HG03442 (cell line): ENCODE measurements at regions not wholly inside any gene's neighbourhood (a gene's known extent, or its start where the extent isn't known, plus 50 kb on each side); places are given as distances from the start of the nearest gene placed in this dataset.
A peak's percentile ranks its signal among the peaks of the same experiment; 100 is the strongest.

Source experiments
- ATAC-seq: cut with Tn5 transposase; IDR thresholded peaks from one replicate; pipeline ENCODE4 v1.9.1; 2021; ENCODE audit warnings: mild to moderate bottlenecking, moderate library complexity; ENCODE audit not compliant: unreplicated experiment

DNA sequence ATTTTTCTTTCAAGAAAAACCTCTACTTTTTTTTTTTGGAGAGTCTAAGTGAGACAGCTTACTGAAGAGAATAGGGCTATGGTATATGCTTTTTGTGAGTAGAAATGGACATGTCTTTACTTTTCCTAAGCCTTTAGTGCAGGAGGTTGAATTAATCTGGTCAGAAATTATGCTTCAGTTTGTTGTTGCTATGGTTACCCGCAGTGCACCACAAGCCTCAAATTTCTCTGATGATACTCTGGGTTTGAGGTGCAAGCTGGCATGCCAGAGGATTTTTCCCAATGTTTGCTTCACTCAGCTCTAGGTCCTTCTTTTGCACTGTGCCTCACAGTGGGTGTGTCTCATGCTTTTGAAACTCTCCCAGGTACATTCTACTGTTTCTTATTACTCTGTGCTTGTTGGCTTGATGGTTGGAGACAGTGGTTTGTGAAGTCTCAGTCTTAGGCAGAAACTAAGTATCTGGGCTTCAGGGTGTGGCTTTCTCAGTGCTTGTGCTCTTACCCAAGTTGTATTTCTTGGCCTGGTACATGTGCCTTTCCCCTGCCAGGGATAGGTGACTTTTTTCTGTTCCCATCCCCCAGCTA lies 278.3 kb downstream of the RBM43 start:
- ATAC-seq: no peak

DNA sequence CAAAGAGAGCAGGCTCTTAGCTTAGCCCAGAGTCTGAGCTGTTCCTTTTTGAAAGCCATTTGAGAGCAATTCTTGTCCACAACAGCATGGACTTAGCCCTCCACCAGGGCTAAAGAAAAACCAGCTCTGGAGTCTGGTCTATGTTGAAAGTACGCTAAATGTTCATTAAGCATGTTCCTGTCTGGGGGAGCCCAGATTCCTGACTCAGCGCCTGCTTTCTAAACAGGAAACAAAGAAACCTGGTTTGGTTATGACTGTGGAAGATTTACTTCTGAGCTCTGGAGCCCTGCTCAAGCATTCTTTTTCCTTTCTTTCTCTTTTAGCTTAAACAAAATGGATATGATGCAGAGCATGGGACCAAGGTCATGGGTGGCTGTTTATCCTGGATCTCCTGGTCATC lies 279.8 kb downstream of the RBM43 start:
- ATAC-seq: no peak

DNA sequence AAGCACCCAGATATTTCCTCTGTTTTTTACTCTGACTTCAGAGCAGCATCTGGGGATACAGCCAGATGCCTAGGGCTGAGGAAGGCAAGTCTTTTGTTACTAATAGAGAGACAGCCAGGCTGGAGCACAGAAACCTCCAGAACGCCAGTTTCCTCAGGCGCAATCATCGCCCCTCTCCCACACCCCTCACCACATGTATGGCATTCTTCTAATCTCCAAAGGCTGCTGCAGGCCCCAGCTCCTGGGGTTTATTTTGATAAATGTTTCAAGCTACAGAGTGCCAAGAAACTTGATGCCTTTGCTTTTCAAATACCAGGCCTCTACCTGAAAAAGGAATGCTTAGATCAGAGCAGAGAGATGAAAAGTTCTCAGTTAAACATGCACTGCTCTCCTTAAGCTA lies 283.6 kb downstream of the RBM43 start:
- ATAC-seq: no peak

DNA sequence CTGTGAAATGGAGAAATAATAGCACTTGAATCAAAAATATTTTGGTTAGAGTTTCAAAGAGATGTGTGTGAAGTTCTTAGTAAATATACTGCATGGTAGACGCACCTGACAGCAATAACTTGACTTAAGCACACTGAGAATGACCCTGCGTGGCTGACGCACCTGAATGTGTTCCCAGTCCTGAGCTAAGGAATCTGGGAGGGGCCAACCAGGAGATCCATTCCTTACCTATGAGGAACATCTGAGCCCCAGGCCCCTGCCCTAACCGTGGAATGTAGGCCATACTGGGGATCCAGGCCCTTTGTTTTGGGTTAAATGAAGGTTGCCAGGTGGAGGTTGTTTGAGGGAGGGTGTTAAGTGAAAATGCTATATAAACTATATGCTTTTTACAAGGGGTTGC lies 284.4 kb downstream of the RBM43 start:
- no peak for ATAC-seq

DNA sequence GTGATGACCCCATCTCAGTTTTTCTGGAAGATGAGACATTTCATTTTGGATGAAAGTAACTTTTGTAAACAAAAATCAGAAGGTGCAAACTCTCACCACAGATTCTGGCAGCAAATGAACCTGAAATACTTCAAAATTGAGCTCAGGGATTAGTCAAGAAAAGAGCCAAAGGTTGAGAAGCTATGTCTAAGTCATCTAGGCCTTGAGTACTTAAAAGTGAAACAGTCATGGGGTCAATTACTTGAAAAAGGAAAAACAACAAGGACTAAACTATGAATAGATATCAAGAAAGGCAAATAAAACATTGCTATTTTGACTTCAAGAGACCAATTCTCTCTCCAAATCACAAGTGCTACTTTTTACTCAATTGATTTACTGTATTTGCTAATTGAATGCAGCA lies 285.1 kb downstream of the RBM43 start:
- no peak for ATAC-seq

DNA sequence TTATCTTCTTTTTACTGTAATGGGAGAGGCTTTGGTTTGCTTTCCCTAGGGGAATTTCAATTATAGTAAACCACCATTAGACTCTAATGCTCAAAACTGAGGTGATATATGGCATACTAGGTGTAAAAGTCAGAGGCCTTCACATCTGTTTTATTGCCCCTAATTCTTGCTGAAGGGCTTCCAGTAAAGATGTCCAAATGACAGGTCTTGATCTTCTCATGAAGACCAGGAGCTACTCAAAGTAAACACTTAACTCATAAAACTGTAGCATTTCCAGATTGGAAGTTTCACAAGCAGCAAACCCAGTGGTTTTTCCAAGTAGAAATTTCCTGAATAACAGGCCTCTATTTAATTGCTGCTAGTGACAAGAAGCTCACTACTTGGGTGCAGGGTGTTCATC lies 286.8 kb downstream of the RBM43 start:
- ATAC-seq: no peak

DNA sequence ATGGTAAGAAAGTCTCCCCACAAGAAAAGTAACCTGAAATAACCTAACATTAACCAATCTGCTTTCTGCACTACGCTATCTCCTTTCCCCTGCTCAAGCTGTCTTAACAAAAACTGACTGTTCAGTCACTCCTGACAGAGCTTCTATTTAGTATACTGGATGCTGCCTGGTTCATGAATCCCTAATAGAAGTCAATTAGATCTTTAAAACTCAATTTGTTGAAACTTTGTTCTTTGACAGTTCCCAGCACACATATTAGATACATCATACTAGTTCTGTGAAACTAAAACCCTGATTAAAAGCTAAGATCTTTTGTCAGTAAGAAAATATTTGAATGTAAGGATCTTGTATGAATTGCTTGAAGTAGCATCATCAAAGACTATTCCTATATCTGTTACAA lies 287.4 kb downstream of the RBM43 start:
- no peak for ATAC-seq

DNA sequence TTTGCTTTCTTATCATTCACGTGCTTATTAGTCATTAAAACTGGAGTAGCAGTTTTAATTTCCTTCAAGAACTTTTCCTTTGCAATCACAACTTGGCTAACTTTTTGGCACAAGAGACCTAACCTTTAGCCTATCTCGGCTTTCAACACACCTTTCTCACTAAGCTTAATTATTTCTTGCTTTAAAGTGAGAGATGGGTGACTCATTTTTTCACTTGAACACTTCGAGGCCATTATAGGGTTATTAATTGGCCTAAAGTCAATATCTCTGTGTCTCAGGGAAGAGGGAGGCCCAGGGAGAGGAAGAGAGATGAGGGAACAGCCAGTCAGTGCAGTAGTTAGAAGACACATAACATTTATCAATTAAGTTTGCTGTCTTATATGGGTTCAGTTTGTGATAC lies 289.8 kb downstream of the RBM43 start:
- no peak for ATAC-seq

DNA sequence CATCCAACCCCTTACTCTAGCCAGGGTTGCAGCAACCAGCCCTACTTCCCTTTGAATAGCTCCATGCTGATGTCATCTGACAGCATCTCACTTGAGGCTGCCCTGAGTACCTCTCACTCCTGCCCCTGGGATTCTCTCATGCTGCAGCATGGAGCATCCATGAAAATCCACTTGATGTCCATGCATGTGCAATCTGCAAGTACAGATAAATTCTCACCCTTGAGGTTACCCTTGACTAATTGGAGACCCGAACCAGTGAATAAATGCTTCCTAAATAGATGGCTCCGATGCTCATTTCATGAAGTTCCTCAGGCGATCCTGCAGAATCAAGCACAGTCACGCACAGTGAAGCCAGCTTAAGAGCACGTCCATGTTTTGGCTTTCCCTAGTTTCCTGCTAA lies 298.3 kb downstream of the RBM43 start:
- ATAC-seq: no peak

DNA sequence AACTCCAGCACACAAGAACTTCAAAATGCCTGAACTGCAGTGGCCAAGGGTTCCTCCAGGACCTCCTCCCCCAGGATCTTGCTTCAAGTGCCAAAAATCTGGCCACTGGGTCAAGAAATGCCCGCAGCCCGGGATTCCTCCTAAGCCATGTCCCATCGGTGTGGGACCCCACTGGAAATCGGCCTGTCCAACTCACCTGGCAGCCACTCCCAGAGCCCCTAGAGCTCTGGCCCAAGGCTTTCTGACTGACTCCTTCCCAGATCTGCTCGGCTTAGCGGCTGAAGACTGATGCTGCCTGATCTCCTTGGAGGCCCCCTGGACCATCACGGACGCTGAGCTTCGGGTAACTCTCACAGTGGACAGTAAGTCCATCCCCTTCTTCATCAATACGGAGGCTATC lies 306.4 kb downstream of the RBM43 start:
- ATAC-seq: no peak

DNA sequence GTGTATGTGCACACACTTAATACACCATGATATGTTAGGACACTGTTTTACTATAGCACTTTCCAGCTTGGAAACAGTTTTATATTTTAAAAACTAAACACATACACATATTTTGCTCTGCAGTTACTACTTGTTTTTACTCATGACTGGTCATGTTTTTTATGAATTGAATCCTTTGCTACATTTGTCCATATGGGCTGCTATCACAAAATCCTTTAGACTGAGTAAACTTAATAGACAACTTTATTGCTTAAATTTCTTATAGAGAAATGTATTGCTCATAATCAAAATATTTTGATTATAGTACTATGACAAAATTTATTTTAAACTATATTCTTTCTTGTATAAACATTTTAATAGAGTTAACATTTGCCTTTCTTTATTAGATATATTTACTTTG lies 314.8 kb downstream of the RBM43 start:
- ATAC-seq: no peak

DNA sequence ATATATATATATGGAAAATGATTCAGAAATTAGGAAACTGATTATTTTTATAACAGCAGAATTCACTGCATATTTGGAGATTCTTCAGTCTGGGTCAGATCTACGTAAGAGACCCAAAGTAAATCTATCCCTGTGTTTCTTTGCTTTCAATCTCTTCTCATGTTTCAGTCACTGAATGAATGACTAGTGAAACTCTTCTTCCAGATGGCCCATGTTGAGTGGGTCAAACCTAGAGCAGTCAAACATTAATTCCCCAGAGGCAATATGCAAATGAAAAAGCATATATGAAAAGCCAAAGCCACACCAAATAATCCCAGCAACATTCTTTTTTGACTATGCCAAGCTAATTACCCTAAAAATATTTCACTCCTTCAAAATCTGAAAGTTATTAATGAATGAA lies 317.3 kb downstream of the RBM43 start:
- ATAC-seq: no peak

DNA sequence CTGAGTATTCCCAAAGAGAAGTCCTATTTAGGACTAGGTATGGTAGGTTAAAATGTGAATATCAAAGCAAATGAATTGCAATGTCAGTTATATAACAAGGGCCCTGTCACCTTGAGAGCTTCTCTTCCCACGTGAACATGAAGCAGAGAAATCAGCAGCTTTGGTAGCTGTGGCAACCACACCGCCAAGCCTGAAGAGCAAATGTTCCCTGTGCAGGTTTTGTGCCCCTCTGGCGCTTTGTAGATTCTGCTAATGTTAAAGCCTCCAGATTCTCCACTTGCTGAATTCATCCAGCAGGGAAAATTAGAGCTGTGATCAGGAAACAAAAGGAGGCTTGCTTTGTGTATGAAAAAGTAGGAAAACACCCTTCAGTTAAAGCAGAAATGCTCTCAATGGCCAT lies 322.6 kb downstream of the RBM43 start:
- ATAC-seq: no peak

DNA sequence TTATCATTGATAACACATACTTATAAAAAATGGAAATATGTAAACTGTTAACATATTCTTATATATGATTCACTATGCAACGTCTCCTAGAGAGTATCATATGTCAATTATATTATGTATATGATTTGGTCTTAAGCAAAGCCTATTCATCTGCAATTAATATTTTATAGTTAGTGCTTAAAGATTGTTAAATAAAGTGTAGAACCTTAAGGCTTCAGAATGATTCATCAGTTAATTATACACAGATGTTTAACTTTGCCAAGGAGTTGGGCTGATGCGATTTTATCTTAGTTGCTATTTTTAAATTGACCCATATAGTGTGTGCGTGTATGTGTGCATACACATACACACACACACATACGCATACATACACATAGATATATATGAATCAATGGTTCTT lies 323.1 kb downstream of the RBM43 start:
- no peak for ATAC-seq

DNA sequence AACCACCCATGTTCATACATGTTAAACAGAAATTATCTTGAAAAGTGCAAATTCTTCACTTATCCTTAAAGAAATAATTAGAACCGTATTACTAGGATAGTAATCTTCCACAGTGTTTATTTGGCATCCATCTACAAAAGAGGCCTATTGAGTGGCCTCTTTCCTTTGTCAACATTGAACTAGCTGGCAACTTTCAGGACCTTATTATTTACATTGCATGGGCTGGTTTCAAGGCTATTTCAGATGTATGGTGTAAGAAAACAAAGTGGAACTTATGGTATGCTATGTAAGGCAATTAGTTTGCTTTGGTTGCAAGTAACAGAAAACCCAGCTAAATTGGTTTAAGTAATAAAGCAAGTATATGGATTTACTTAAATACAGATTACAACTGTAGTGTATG lies 324.6 kb downstream of the RBM43 start:
- ATAC-seq: no peak

DNA sequence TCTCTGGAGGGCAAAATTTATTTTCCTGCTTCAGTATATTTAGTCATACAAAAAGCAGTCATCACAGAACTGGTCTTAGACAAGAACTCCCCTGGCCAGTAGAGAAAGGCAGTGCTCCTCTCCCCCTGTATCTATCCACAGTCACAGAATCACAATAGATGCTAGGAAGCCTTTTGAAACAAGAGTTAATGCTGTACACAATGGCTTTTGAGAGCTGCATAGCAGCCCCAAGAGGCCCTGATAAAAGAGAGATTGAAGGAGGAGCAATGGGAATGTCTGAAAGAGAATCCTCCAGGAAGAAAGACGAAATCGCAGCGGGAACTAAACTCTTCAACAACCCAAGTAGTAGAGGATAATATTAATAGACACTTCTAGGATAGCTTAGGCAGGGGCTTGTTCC lies 330.2 kb downstream of the RBM43 start:
- no peak for ATAC-seq

DNA sequence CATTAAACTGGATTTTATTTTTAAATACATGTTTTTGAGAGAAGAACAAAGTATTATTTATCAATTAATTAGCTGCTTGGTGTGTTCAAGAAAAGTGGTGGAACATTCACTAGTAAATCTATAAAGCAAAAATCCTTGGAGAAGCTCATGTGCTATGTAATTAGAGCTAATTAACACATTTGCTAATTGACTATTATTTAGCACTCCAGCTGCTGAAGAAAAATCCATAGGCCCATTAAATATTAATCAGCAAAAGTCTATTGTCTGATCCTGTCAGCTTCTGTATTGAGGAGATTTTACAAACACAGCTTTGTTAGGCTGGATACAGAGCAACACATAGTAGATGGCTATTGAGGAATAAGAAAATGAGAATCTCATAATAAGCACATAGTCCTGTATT lies 336.1 kb downstream of the RBM43 start:
- ATAC-seq: no peak

DNA sequence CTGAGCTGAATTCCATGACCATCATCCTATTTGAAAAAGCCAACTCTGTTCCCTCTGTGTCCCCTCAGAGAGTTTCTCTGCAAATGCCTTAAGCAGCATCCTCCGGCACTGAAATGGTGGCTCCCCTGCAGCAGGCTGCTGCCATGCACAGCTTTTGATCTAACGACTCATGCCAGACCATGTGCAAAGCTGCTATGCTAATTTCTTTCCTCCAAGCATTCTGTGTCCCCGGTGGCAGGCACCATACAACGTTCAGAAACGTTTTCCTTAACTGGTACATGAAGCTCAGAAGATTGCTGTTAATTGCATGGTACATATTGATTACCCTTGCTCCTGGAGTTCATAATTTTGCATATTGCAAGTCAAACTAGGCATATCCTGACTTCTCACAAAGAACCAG lies 336.8 kb downstream of the RBM43 start:
- no peak for ATAC-seq

DNA sequence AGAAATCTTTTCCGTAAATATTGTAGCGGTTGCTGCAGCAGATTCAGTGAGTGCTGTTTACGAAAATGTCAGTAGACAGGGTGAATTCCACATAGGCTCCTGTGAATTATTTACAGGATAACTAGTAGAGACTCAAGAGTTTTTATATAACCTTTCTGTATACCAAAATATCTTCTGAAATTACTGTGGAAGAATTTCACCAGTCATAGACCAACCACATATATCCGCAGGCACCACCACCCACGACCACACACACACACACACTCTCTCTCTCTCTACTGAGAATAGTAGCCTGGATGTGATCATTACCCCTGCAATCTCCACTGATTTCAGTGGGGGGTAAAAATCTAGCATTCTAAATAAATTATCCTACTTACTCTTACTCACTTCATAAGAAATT lies 341.8 kb downstream of the RBM43 start:
- ATAC-seq: no peak

DNA sequence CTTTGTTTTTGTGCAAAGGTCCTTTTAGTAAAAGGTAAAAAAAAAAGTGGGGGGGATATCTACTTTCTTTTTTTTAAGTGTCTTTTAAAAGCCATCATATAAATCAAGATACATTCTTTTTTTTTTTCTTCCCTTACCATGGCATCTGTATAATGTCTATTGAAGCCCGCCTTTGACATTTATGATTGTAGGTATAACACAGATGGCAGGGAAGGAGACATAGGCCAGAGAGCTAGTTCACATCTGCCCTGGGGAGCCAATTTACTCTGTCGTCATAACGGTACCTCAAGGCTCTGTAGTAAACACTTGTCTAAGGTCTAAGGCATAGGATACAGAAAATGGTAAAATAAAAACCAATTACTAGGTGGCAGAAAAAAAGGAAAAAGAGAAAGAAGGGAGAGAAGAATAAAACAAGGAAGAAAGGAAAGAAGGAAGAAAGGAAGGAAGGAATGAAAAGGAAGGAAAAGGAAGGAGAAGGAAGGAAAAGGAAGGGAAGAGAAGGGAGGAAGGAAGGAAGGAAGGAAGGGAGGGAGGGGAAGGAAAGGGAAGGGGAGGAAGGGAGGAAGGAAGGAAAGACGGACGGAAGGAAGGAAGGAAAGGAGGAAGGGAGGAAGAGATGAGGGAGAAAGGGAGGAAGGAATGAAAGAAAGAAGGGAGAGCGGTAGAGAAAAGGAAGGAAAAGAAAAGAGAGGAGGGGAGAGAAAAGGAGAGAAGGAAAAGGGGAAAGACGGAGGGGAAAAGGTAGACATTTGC lies 343.5 kb downstream of the RBM43 start:
- no peak for ATAC-seq

DNA sequence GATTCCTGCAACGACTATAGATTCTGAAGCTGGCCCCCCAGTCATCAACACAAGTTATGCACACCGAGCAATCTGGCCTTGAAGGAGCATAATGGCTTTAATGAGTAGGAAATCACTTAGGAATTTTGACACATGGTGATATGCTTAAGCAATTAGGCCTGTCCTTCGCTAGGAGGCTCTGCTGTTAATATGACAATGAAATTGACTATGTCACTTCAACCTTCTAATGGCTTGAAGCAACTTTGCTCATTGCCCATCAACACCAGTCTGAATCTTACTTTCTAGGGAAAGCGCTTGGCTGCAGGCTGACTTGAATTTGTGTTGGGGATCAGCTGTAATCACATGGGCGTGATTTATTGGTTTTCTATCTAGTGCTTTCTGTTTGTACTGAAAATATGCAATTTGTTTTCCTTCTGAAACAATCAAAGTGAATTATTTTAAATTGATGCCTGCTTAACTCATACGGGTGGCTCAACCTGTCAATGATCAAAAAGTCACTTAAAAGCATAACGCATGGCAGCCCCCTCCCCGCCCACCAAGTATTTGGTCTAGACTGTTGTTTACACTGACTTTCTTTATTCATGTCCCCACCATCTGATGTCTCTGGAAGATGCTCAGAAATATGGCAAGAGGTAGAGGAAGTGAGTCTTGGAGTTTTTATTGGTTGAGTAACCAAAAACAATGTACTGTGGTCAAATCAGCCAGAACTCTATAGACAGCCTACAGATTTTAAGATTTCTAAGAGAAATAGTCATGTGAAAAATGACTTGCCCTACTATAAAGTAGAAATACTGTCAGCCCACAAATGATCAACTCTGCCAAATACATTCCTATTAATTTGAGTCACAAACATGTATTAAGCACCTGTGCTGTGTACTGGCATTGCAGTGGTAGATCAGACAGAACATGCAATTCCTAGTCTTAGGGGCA lies 344.9 kb downstream of the RBM43 start:
- ATAC-seq: peak; percentile 41

DNA sequence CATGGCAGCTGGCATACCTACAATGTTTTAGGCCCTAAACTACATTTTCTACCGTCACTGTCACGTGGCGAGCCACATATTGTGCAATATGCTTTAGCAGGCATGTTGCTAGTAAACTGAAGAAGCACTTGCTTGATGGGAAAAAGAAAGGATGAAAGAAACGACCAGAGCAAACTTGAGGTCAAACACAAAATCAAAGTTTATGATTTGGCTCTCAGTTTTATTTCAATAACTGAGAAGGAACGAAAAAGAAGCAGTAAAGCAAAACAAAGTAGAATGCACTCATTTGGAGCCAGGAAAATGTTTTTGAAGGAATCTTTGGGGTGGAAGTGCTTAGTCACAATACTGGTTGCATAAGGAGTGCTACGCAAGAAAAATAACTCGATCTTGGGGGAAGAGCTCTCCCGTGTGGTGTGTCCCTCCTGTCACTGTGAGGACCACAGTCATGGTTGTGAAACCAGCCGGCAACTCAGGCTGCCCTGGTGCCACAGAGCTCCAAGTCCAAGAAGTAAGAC lies 349.8 kb downstream of the RBM43 start:
- no peak for ATAC-seq
